OCI-LY7 (cell line): ENCODE measurements at regions not wholly inside any gene's neighbourhood (a gene's known extent, or its start where the extent isn't known, plus 50 kb on each side); places are given as distances from the start of the nearest gene placed in this dataset.

Source experiments
- BruUV-seq: library from RNA; stranded (reverse); fragments of 400-500 nt; replicated peaks from 2 replicates; lab custom pipeline; 2021; lab: Mats Ljungman, UMichigan
- CTCF ChIA-PET: fragments of 300-600 bp; sonication (Branson Sonifier 250); formaldehyde crosslinking; loops from one replicate; lab custom pipeline; 2022; ENCODE audit warnings: antibody characterized with exemption; ENCODE audit not compliant: unreplicated experiment; lab: Charles Lee
- POLR2A ChIA-PET: fragments of 300-600 bp; sonication (Branson Sonifier 250); formaldehyde crosslinking; loops from one replicate; lab custom pipeline; 2022; ENCODE audit warnings: antibody characterized with exemption; lab: Charles Lee
- DNase-seq: peaks from one replicate; pipeline ENCODE4 v3.0.0-alpha.2; 2015; ENCODE audit warnings: low spot score
- H2AFZ ChIP-seq: fragments of 200-600 bp; sonication (generic), shearing (Covaris generic); 2 replicates; pipeline ENCODE4 v1.6.1; 2014; ENCODE audit warnings: mild to moderate bottlenecking, antibody characterized with exemption, low read length, moderate library complexity
- H3K27ac ChIP-seq: fragments of 200-600 bp; sonication (generic); 2 replicates; pipeline ENCODE4 v1.5.1; 2014; ENCODE audit warnings: mixed run types, low read depth, mild to moderate bottlenecking, moderate library complexity, low read length, inconsistent platforms; ENCODE audit not compliant: poor library complexity, severe bottlenecking
- H3K36me3 ChIP-seq: fragments of 200-600 bp; sonication (generic); 2 replicates; pipeline ENCODE4 v1.6.1; 2014; ENCODE audit warnings: mild to moderate bottlenecking, antibody characterized with exemption, low read length, moderate library complexity, mixed read lengths; ENCODE audit not compliant: insufficient read depth
- H3K4me1 ChIP-seq: fragments of 200-600 bp; sonication (generic); 2 replicates; pipeline ENCODE4 v1.5.1; 2014; ENCODE audit warnings: mild to moderate bottlenecking, low read length; ENCODE audit not compliant: insufficient read depth, poor library complexity, severe bottlenecking
- H3K4me2 ChIP-seq: fragments of 200-600 bp; sonication (generic); 2 replicates; pipeline ENCODE4 v1.6.1; 2014; ENCODE audit warnings: mild to moderate bottlenecking, low read length
- H3K4me3 ChIP-seq: fragments of 200-600 bp; sonication (generic); 2 replicates; pipeline ENCODE4 v1.5.1; 2014; ENCODE audit warnings: mild to moderate bottlenecking, low read depth, low read length; ENCODE audit not compliant: poor library complexity, severe bottlenecking
- H3K79me2 ChIP-seq: fragments of 200-600 bp; sonication (generic); 2 replicates; pipeline ENCODE4 v1.6.1; 2016; ENCODE audit warnings: low read depth, mild to moderate bottlenecking, low read length, moderate library complexity, mixed read lengths; ENCODE audit not compliant: insufficient read depth
- H3K9me2 ChIP-seq: fragments of 200-600 bp; sonication (generic); 2 replicates; pipeline ENCODE4 v1.6.1; 2016; ENCODE audit warnings: mild to moderate bottlenecking, low read length, mixed read lengths; ENCODE audit not compliant: insufficient read depth
- H3K9me3 ChIP-seq: fragments of 200-600 bp; sonication (generic); 2 replicates; pipeline ENCODE4 v1.6.1; 2014; ENCODE audit warnings: mild to moderate bottlenecking, mixed run types, low read length, mixed read lengths
- H4K20me1 ChIP-seq: fragments of 200-600 bp; sonication (generic); 2 replicates; pipeline ENCODE4 v1.6.1; 2014; ENCODE audit warnings: mild to moderate bottlenecking, antibody characterized with exemption, low read length, moderate library complexity, mixed read lengths; ENCODE audit not compliant: insufficient read depth
- CTCF ChIP-seq: fragments of 200-600 bp; sonication (generic); conservative IDR thresholded peaks from 2 replicates; pipeline ENCODE4 v1.5.1; 2014; ENCODE audit warnings: mild to moderate bottlenecking, antibody characterized with exemption, low read length, moderate library complexity, mixed read lengths
- EZH2phosphoT487 ChIP-seq: fragments of 200-600 bp; sonication (generic); IDR thresholded peaks from 2 replicates; pipeline ENCODE4 v1.6.1; 2018; ENCODE audit warnings: low read depth, borderline replicate concordance, mild to moderate bottlenecking, mixed run types, antibody characterized with exemption, low read length, moderate library complexity, mixed read lengths
- intact Hi-C: fragments of 100-400 bp; cut with micrococcal nuclease; formaldehyde crosslinking; loops from one replicate; pipeline ENCODE4 v1.10.0; 2022; ENCODE audit not compliant: unreplicated experiment

- BruUV-seq = no TSS peak
- H4K20me1 ChIP-seq = no peaks in the 10 kb centered on the region
- TF ChIP-seq CTCF (no peak), EZH2phosphoT487 (no peak)
- no peak overlapping the region for H3K4me2 ChIP-seq
- POLR2A ChIA-PET = no interaction called here
- CTCF ChIA-PET = no interaction called here
- H2AFZ ChIP-seq = no peak overlapping the region
- no peaks in the 10 kb centered on the region for H3K4me1 ChIP-seq
- no peak for DNase-seq
- no peaks in the 10 kb centered on the region for H3K9me2 ChIP-seq
- no peaks in the 10 kb centered on the region for H3K79me2 ChIP-seq
- no peak overlapping the region for H3K27ac ChIP-seq
- H3K9me3 ChIP-seq = no peaks in the 10 kb centered on the region
- intact Hi-C loops = no loop called here
- no peaks in the 10 kb centered on the region for H3K36me3 ChIP-seq
- no peak overlapping the region for H3K4me3 ChIP-seq
Measured at GRCh38 chr11:28849053-28849452, 740.9 kb downstream of the METTL15 start.

- intact Hi-C loops = no loop called here
- Histone ChIP-seq H3K4me2 (no peak overlapping the region), H3K4me3 (no peak overlapping the region), H3K27ac (no peak overlapping the region), H3K36me3 (no peaks in the 10 kb centered on the region), H3K4me1 (no peaks in the 10 kb centered on the region), H2AFZ (no peak overlapping the region), H4K20me1 (no peaks in the 10 kb centered on the region), H3K9me3 (no peaks in the 10 kb centered on the region), H3K9me2 (no peaks in the 10 kb centered on the region), H3K79me2 (no peaks in the 10 kb centered on the region)
- no peak for DNase-seq
- POLR2A ChIA-PET = interaction anchor here (0.7 kb wide), 1 partner anchor 774 kb away, joined by 5 read pairs; no protein-coding TSS in a partner anchor
- no TSS peak for BruUV-seq
- CTCF ChIA-PET = no interaction called here
- TF ChIP-seq EZH2phosphoT487 (no peak), CTCF (no peak)
Measured at GRCh38 chr11:28842716-28843115, 734.5 kb downstream of the METTL15 start.

GRCh38 chr11:28838741-28839140 lies 730.6 kb downstream of the METTL15 start:
- Histone ChIP-seq H3K9me2 (no peaks in the 10 kb centered on the region), H3K4me1 (no peaks in the 10 kb centered on the region), H3K27ac (no peak overlapping the region), H3K36me3 (no peaks in the 10 kb centered on the region), H2AFZ (no peak overlapping the region), H3K9me3 (no peaks in the 10 kb centered on the region), H3K4me2 (no peak overlapping the region), H4K20me1 (no peaks in the 10 kb centered on the region), H3K79me2 (no peaks in the 10 kb centered on the region), H3K4me3 (no peak overlapping the region)
- intact Hi-C loops = loop anchor here (10.0 kb wide), 1 partner anchor 54 kb away; no protein-coding TSS in a partner anchor
- TF ChIP-seq CTCF = no peak
- CTCF ChIA-PET = no interaction called here
- DNase-seq = no peak
- BruUV-seq = no TSS peak
- POLR2A ChIA-PET = interaction anchor here (0.8 kb wide), 1 partner anchor 61 kb away, joined by 3 read pairs; no protein-coding TSS in a partner anchor
